ENCODE measurements at regions not wholly inside any gene's neighbourhood (a gene's known extent, or its start where the extent isn't known, plus 50 kb on each side); places are given as distances from the start of the nearest gene placed in this dataset.

- ChIA-PET CTCF (interaction anchor here (0.7 kb wide), 1 partner anchor 11 kb away, joined by 3 read pairs; no protein-coding TSS in a partner anchor), POLR2A (no interaction called here)
- H3K27ac ChIP-seq (ENCODE audit: extremely low read depth, low read depth, low read length), result no peak overlapping the region
- no peak overlapping the region for H3K4me3 ChIP-seq (ENCODE audit: low read depth, low read length)
- H3K9me3 ChIP-seq (ENCODE audit: control insufficient read depth, insufficient read depth, low read depth, low read length), result no peaks in the 10 kb centered on the region
- H3K36me3 ChIP-seq (ENCODE audit: control insufficient read depth in 2 of 2, insufficient read depth in 1 of 2, low read length in 2 of 2), result no peaks in the 10 kb centered on the region
- no peaks in the 10 kb centered on the region for H3K4me1 ChIP-seq (ENCODE audit: control insufficient read depth, insufficient read depth, low read length)
- TF ChIP-seq ZNF140 (tag by site-specific recombination; IDR thresholded peaks at IDR 0.05) (no peak), ELK4 (IDR thresholded peaks at IDR 0.05; ENCODE audit: borderline replicate concordance, low read depth, low read length) (no peak), ZBTB20 (tag by site-specific recombination; IDR thresholded peaks at IDR 0.05) (no peak), ZNF10 (tag by site-specific recombination; IDR thresholded peaks at IDR 0.05) (no peak), ZNF626 (tag by site-specific recombination; IDR thresholded peaks at IDR 0.05) (no peak), ZFP41 (tag by site-specific recombination; IDR thresholded peaks at IDR 0.05; ENCODE audit: borderline replicate concordance) (no peak), WT1 (tag by site-specific recombination; IDR thresholded peaks at IDR 0.05) (no peak), KLF1 (tag by site-specific recombination; IDR thresholded peaks at IDR 0.05) (no peak), ZSCAN5A (tag by site-specific recombination; IDR thresholded peaks at IDR 0.05) (no peak), ZNF571 (tag by site-specific recombination; IDR thresholded peaks at IDR 0.05) (no peak), ZNF169 (tag by site-specific recombination; IDR thresholded peaks at IDR 0.05) (no peak), IKZF3 (tag by site-specific recombination; IDR thresholded peaks at IDR 0.05) (no peak), SP3 (tag by site-specific recombination; IDR thresholded peaks at IDR 0.05) (no peak), GLIS1 (tag by site-specific recombination; IDR thresholded peaks at IDR 0.05) (no peak), ZNF174 (tag by site-specific recombination; IDR thresholded peaks at IDR 0.05) (no peak), BCL11A (tag by site-specific recombination; IDR thresholded peaks at IDR 0.05; ENCODE audit: low read depth) (no peak), ZNF664 (tag by site-specific recombination; IDR thresholded peaks at IDR 0.05) (no peak), ZFP3 (tag by site-specific recombination; IDR thresholded peaks at IDR 0.05; ENCODE audit: low read depth) (no peak), OVOL3 (tag by site-specific recombination; IDR thresholded peaks at IDR 0.05) (no peak), ZBTB17 (tag by site-specific recombination; IDR thresholded peaks at IDR 0.05) (no peak)
Observed at GRCh38 chr3:94873751-94874150, 810.9 kb downstream of the NSUN3 start.

- Histone ChIP-seq H3K27ac (ENCODE audit: extremely low read depth, low read depth, low read length) (no peak overlapping the region), H3K4me3 (ENCODE audit: low read depth, low read length) (no peak overlapping the region), H3K4me1 (ENCODE audit: control insufficient read depth, insufficient read depth, low read length) (no peaks in the 10 kb centered on the region), H3K36me3 (ENCODE audit: control insufficient read depth in 2 of 2, insufficient read depth in 1 of 2, low read length in 2 of 2) (no peaks in the 10 kb centered on the region), H3K9me3 (ENCODE audit: control insufficient read depth, insufficient read depth, low read depth, low read length) (no peaks in the 10 kb centered on the region)
- ChIA-PET POLR2A (no interaction called here), CTCF (no interaction called here)
- TF ChIP-seq ZNF514 (tag by site-specific recombination; IDR thresholded peaks at IDR 0.05) (no peak), ZNF133 (tag by site-specific recombination; IDR thresholded peaks at IDR 0.05) (no peak), OSR2 (tag by site-specific recombination; IDR thresholded peaks at IDR 0.05) (no peak)
Observed at GRCh38 chr3:94875149-94875548, 812.3 kb downstream of the NSUN3 start.

- Histone ChIP-seq H3K4me3 (ENCODE audit: low read depth, low read length) (no peak overlapping the region), H3K36me3 (ENCODE audit: control insufficient read depth in 2 of 2, insufficient read depth in 1 of 2, low read length in 2 of 2) (no peaks in the 10 kb centered on the region), H3K9me3 (ENCODE audit: control insufficient read depth, insufficient read depth, low read depth, low read length) (no peaks in the 10 kb centered on the region), H3K27ac (ENCODE audit: extremely low read depth, low read depth, low read length) (no peak overlapping the region), H3K4me1 (ENCODE audit: control insufficient read depth, insufficient read depth, low read length) (no peaks in the 10 kb centered on the region)
- ChIA-PET POLR2A (no interaction called here), CTCF (no interaction called here)
- TF ChIP-seq ZNF280C (tag by site-specific recombination; IDR thresholded peaks at IDR 0.05) (no peak), HOXA7 (CRISPR knock-in tag; IDR thresholded peaks at IDR 0.05; ENCODE audit: borderline replicate concordance) (no peak), SCRT1 (tag by site-specific recombination; IDR thresholded peaks at IDR 0.05; ENCODE audit: borderline replicate concordance) (no peak), ZNF23 (tag by site-specific recombination; IDR thresholded peaks at IDR 0.05; ENCODE audit: borderline replicate concordance) (no peak), ZNF2 (tag by site-specific recombination; IDR thresholded peaks at IDR 0.05) (no peak)
Observed at GRCh38 chr3:94887065-94887464, 824.2 kb downstream of the NSUN3 start.

All from HEK293 (cell line).